ENCODE measurements at regions not wholly inside any gene's neighbourhood (a gene's known extent, or its start where the extent isn't known, plus 50 kb on each side); places are given as distances from the start of the nearest gene placed in this dataset.

- in situ Hi-C loops (cut with MboI) (loop anchor here (25.0 kb wide), 1 partner anchor 694 kb away; no protein-coding TSS in a partner anchor), intact Hi-C loops (cut with micrococcal nuclease; ENCODE audit: unreplicated experiment) (loop anchor here (10.0 kb wide), 1 partner anchor 491 kb away; no protein-coding TSS in a partner anchor)
- Histone ChIP-seq H3K4me2 (ENCODE audit: control insufficient read depth, insufficient read depth) (no peak overlapping the region), H3K27me3 (replicated peaks in 1 of 2; ENCODE audit: control insufficient read depth in 2 of 2, insufficient read depth in 2 of 2, low read length in 1 of 2) (no peaks in the 10 kb centered on the region), H3K27ac (ENCODE audit: control insufficient read depth, insufficient read depth) (no peak overlapping the region), H3K4me1 (ENCODE audit: control insufficient read depth, insufficient read depth, low read length) (no peaks in the 10 kb centered on the region), H4K20me1 (ENCODE audit: control insufficient read depth, insufficient read depth) (no peaks in the 10 kb centered on the region), H3K79me2 (ENCODE audit: control insufficient read depth, insufficient read depth, low read length) (no peaks in the 10 kb centered on the region), H2AFZ (ENCODE audit: control insufficient read depth, low read depth, low read length) (no peak overlapping the region), H3K36me3 (ENCODE audit: control insufficient read depth in 2 of 2, insufficient read depth in 2 of 2, low read length in 1 of 2) (no peaks in the 10 kb centered on the region), H3K4me3 (no peak overlapping the region), H3K9me3 (replicated peaks; ENCODE audit: control insufficient read depth, insufficient read depth, low read length) (peaks cover 2% of the 10 kb centered on the region; the same call in 2 of the 3 replicates), H3K9ac (ENCODE audit: control insufficient read depth, insufficient read depth, low read length) (no peak overlapping the region)
- ChIA-PET CTCF (no interaction called here), POLR2A (no interaction called here), SMC1A (ENCODE audit: uncharacterized antibody, unreplicated experiment) (interaction anchor here (1.1 to 1.5 kb wide), 3 partner anchors 9 to 18 kb away, joined by 3 to 4 read pairs (median 3); no protein-coding TSS in a partner anchor), RAD21 (ENCODE audit: unreplicated experiment) (no interaction called here)
- TF ChIP-seq TCF3 (IDR thresholded peaks at IDR 0.05; ENCODE audit: borderline replicate concordance, insufficient read depth, low read depth, low read length): no peak
- TF ChIP-seq ZBTB4 (CRISPR knock-in tag; IDR thresholded peaks at IDR 0.05): no peak
- TF ChIP-seq ZNF274 (IDR thresholded peaks at IDR 0.05; ENCODE audit: insufficient read depth, insufficient read length): no peak
- WGBS (ENCODE audit: insufficient coverage, insufficient replicate concordance, low lambda C conversion rate, missing lambda C conversion rate): 0% methylated on average over 1 of the region's 1 CpG
- no peak for ATAC-seq
- no TSS peak for BruUV-seq (replicated peaks)
- no peak for DNase-seq (ENCODE audit: low read depth, low spot score)
- FAIRE-seq: no peak
Measured at GRCh38 chr3:33993631-33994030, 195.2 kb downstream of the PDCD6IP start.

GRCh38 chr3:33994568-33994967, 196.1 kb downstream of the PDCD6IP start:
- H2AFZ ChIP-seq (ENCODE audit: control insufficient read depth, low read depth, low read length): no peak overlapping the region
- intact Hi-C loops (cut with micrococcal nuclease; ENCODE audit: unreplicated experiment) (loop anchor here (10.0 kb wide), 1 partner anchor 490 kb away; no protein-coding TSS in a partner anchor), in situ Hi-C loops (cut with MboI) (loop anchor here (25.0 kb wide), 1 partner anchor 693 kb away; no protein-coding TSS in a partner anchor)
- no peak for DNase-seq (ENCODE audit: low read depth, low spot score)
- no peaks in the 10 kb centered on the region for H3K36me3 ChIP-seq (ENCODE audit: control insufficient read depth in 2 of 2, insufficient read depth in 2 of 2, low read length in 1 of 2)
- ChIA-PET RAD21 (ENCODE audit: unreplicated experiment) (no interaction called here), CTCF (no interaction called here), SMC1A (ENCODE audit: uncharacterized antibody, unreplicated experiment) (interaction anchor here (1.1 to 1.4 kb wide), 2 partner anchors 8 to 14 kb away, joined by 3 read pairs; no protein-coding TSS in a partner anchor), POLR2A (no interaction called here)
- FAIRE-seq: no peak
- H3K4me3 ChIP-seq: no peak overlapping the region
- WGBS (ENCODE audit: insufficient coverage, insufficient replicate concordance, low lambda C conversion rate, missing lambda C conversion rate): 0% methylated on average over 1 of the region's 1 CpG
- no peak overlapping the region for H3K9ac ChIP-seq (ENCODE audit: control insufficient read depth, insufficient read depth, low read length)
- no peaks in the 10 kb centered on the region for H3K79me2 ChIP-seq (ENCODE audit: control insufficient read depth, insufficient read depth, low read length)
- peaks cover 2% of the 10 kb centered on the region; the same call in 2 of the 3 replicates for H3K9me3 ChIP-seq (replicated peaks; ENCODE audit: control insufficient read depth, insufficient read depth, low read length)
- H3K4me2 ChIP-seq (ENCODE audit: control insufficient read depth, insufficient read depth): no peak overlapping the region
- ATAC-seq: no peak
- BruUV-seq (replicated peaks): no TSS peak
- H4K20me1 ChIP-seq (ENCODE audit: control insufficient read depth, insufficient read depth): no peaks in the 10 kb centered on the region
- no peaks in the 10 kb centered on the region for H3K4me1 ChIP-seq (ENCODE audit: control insufficient read depth, insufficient read depth, low read length)
- H3K27me3 ChIP-seq (replicated peaks in 1 of 2; ENCODE audit: control insufficient read depth in 2 of 2, insufficient read depth in 2 of 2, low read length in 1 of 2): no peaks in the 10 kb centered on the region
- no peak overlapping the region for H3K27ac ChIP-seq (ENCODE audit: control insufficient read depth, insufficient read depth)
- TF ChIP-seq MTA2 (IDR thresholded peaks at IDR 0.05; ENCODE audit: low read depth) (no peak), MXI1 (IDR thresholded peaks at IDR 0.05; ENCODE audit: low read depth, low read length) (no peak), BCL3 (IDR thresholded peaks at IDR 0.05; ENCODE audit: borderline replicate concordance, insufficient read depth, low read depth, low read length, poor library complexity, severe bottlenecking) (no peak), ZNF687 (IDR thresholded peaks at IDR 0.05) (no peak), SPI1 (IDR thresholded peaks at IDR 0.05; ENCODE audit: borderline replicate concordance, insufficient read depth, low read depth, low read length) (no peak)
